Fibroblast of skin of abdomen (primary cell): ENCODE measurements at regions not wholly inside any gene's neighbourhood (a gene's known extent, or its start where the extent isn't known, plus 50 kb on each side); places are given as distances from the start of the nearest gene placed in this dataset.
A peak's percentile ranks its signal among the peaks of the same experiment; 100 is the strongest.
"Not testable (repeated sequence)": the region's sequence is repeated elsewhere in the genome, so short reads cannot be mapped to it uniquely, and the experiment has no call there.

Experiments used
- DNase-seq: peaks from one replicate; pipeline ENCODE4 v3.0.0-alpha.2; 2013

- no peak for DNase-seq
Measured at GRCh38 chr10:23877791-23878320, 331.1 kb upstream of the KIAA1217 start.

- DNase-seq, result no peak
Measured at GRCh38 chr10:23884670-23885069, 324.3 kb upstream of the KIAA1217 start.

GRCh38 chr10:23885853-23886252, 323.1 kb upstream of the KIAA1217 start:
- DNase-seq, result no peak

GRCh38 chr10:23886355-23886754, 322.6 kb upstream of the KIAA1217 start:
- no peak for DNase-seq

- DNase-seq, result no peak
Measured at GRCh38 chr10:23891301-23891700, 317.6 kb upstream of the KIAA1217 start.

- DNase-seq, result peak; percentile 51
Measured at GRCh38 chr10:23892296-23892695, 316.6 kb upstream of the KIAA1217 start.

- no peak for DNase-seq
Measured at GRCh38 chr10:23897267-23897666, 311.7 kb upstream of the KIAA1217 start.

GRCh38 chr10:23897861-23898260, 311.1 kb upstream of the KIAA1217 start:
- no peak for DNase-seq

GRCh38 chr10:23899166-23899565, 309.8 kb upstream of the KIAA1217 start:
- no peak for DNase-seq

GRCh38 chr10:23910291-23910690, 298.6 kb upstream of the KIAA1217 start:
- DNase-seq, result no peak

- DNase-seq, result no peak
Measured at GRCh38 chr10:23912884-23913404, 296.0 kb upstream of the KIAA1217 start.

- peak; percentile 2 for DNase-seq
Measured at GRCh38 chr10:23914641-23915040, 294.3 kb upstream of the KIAA1217 start.

GRCh38 chr10:23917251-23917840, 291.6 kb upstream of the KIAA1217 start:
- DNase-seq, result no peak

GRCh38 chr10:23918090-23918723, 290.7 kb upstream of the KIAA1217 start:
- DNase-seq, result no peak

GRCh38 chr10:23918839-23919238, 290.1 kb upstream of the KIAA1217 start:
- DNase-seq, result peak; percentile 50

- DNase-seq, result no peak
Measured at GRCh38 chr10:23927576-23928325, 281.2 kb upstream of the KIAA1217 start.

- not testable (repeated sequence) for DNase-seq
Measured at GRCh38 chr10:23934023-23934422, 274.9 kb upstream of the KIAA1217 start.

- DNase-seq, result no peak
Measured at GRCh38 chr10:23945845-23946244, 263.1 kb upstream of the KIAA1217 start.

GRCh38 chr10:23951841-23952240, 257.1 kb upstream of the KIAA1217 start:
- DNase-seq, result no peak

- no peak for DNase-seq
Measured at GRCh38 chr10:23955456-23956225, 253.3 kb upstream of the KIAA1217 start.

GRCh38 chr10:23965123-23965522, 243.8 kb upstream of the KIAA1217 start:
- DNase-seq, result no peak

- no peak for DNase-seq
Measured at GRCh38 chr10:23965880-23966279, 243.1 kb upstream of the KIAA1217 start.
